GM13976 (cell line): ENCODE measurements at regions not wholly inside any gene's neighbourhood (a gene's known extent, or its start where the extent isn't known, plus 50 kb on each side); places are given as distances from the start of the nearest gene placed in this dataset.

ENCODE experiments used
- DNase-seq: peaks from one replicate; pipeline ENCODE4 v3.0.0; 2012; ENCODE audit warnings: low spot score
- in situ Hi-C: fragments of 300-500 bp; cut with MboI; formaldehyde crosslinking; loops from one replicate; pipeline ENCODE4 v1.12.0; 2022; ENCODE audit warnings: low sequenced_read_pairs, mixed read lengths, inconsistent platforms; ENCODE audit not compliant: unreplicated experiment
- TF ChIP-seq, protein P1 (sequence below): IDR thresholded peaks from 2 replicates; pipeline ENCODE4 v1.5.1; 2012; ENCODE audit warnings: borderline replicate concordance, mild to moderate bottlenecking; ENCODE audit not compliant: insufficient read depth; ENCODE audit errors: extremely low read depth, missing control alignments, control extremely low read depth

DNA sequence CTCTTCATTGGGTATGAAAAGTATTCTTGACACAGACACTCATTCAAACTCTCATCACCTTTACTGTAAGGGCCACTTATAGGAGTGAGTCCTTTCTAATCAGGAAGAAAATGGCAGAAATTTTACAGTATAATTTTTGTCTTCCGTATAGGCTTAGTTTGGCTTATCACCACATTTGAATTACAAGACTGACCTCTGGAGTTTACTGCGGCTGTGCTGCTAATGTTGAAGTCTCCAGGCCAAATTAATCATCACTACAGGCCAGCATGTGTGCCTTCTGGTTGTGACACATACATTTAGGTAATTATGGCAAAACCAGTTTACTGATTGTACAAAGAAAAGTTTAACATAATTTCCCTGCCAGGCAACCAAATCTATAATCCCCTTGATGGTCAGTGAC lies 753.6 kb upstream of the GCFC2 start:
- in situ Hi-C loops: no loop called here
- DNase-seq: no peak
- TF ChIP-seq, protein P1, sequence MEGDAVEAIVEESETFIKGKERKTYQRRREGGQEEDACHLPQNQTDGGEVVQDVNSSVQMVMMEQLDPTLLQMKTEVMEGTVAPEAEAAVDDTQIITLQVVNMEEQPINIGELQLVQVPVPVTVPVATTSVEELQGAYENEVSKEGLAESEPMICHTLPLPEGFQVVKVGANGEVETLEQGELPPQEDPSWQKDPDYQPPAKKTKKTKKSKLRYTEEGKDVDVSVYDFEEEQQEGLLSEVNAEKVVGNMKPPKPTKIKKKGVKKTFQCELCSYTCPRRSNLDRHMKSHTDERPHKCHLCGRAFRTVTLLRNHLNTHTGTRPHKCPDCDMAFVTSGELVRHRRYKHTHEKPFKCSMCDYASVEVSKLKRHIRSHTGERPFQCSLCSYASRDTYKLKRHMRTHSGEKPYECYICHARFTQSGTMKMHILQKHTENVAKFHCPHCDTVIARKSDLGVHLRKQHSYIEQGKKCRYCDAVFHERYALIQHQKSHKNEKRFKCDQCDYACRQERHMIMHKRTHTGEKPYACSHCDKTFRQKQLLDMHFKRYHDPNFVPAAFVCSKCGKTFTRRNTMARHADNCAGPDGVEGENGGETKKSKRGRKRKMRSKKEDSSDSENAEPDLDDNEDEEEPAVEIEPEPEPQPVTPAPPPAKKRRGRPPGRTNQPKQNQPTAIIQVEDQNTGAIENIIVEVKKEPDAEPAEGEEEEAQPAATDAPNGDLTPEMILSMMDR: no peak

DNA sequence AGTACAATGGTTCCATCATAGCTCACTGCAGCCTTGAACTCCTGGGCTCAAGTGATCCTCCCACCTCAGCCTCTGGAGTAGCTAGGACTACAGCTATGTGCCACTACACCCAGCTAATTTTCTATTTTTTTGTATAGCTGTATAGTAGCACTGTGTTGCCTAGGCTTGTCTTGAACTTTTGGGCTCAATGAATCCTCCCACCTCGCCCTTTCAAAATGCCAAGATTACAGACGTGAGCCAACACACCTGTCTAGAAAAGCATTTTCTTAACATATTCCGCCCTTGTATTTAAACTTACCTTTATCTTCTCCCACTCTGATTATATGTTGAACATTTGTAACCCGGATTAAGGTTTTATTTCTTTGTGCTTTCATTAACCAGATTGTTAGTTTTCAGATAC lies 750.7 kb upstream of the GCFC2 start:
- DNase-seq: no peak
- TF ChIP-seq, protein P1: no peak
- in situ Hi-C loops: no loop called here

DNA sequence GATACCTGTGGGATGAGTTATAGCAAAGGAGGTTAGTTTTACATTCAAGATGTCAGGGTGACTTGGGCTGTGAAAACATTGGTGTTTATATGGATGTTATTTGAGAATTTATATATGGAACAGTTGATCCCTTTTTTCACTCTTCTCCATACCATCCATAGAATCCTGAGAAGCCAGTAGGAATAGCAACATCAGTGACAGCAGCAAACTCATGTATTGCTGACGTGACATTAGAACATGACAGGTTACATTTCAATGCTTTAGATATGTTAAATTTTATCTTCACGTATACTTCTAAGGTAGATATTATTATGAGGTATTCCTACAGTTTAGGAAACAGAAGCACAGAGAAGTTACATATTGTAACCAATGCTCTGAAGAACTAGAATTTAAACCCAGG lies 745.2 kb upstream of the GCFC2 start:
- in situ Hi-C loops: no loop called here
- no peak for DNase-seq
- TF ChIP-seq, protein P1: no peak

DNA sequence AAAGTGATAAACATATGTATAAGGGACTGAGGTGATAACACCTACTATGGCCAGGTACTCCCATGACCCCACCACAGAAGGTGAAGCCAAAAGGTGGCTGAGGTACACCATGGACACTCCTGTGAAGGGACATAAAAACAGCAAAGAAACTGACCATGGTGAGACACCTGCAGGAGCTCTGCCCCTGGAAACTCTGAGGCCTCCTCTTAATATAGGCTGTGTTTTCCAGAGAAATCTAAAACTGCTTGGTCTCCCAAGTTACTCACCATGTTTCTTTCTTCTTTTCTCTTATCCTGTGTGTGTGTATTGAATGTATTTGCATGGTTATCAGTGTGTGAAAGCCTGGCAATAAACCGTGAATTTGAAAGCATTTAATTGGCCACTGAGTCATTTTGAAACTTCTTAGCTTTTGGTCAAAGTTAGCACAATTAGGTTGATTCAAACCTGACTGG lies 739.3 kb upstream of the GCFC2 start:
- no peak for DNase-seq
- TF ChIP-seq, protein P1: no peak
- in situ Hi-C loops: no loop called here

DNA sequence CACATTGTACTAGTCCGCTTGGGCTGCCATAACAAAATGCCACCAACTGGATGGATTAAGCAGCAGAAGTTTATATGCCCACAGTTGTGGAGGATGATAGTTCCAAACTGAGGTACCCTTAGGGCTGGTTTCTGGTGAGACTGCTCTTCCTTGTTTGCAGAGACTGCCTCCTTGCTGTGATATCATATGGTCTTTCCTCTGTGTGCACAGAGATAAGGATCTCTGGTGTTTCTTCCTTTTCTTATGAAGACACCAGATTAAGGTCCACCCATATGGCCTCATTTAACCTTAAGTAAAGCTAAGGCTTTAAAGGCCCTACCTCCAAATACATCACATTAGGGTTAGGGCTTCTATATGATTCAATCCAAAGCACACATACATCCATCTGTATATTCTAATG lies 738.2 kb upstream of the GCFC2 start:
- TF ChIP-seq, protein P1: no peak
- in situ Hi-C loops: no loop called here
- no peak for DNase-seq

DNA sequence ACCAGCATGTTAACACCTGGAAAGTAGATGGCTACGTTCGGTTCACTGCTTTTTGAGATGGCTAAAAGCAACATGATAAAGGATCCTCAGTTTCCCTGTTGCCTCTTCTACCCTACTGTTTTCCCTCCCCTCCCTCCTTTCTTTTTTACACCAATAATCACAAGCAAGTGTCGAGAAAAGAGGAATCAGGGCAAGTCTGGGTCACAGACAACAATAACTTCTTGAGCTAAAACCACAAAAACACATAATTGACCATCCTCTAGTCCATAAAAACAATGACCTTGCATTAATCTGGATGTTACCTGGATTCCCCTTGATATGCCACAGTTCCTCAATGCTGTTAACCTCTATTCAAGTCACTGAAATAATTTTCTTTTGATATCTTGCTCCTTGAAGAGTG lies 736.6 kb upstream of the GCFC2 start:
- in situ Hi-C loops: no loop called here
- DNase-seq: no peak
- TF ChIP-seq, protein P1: no peak

DNA sequence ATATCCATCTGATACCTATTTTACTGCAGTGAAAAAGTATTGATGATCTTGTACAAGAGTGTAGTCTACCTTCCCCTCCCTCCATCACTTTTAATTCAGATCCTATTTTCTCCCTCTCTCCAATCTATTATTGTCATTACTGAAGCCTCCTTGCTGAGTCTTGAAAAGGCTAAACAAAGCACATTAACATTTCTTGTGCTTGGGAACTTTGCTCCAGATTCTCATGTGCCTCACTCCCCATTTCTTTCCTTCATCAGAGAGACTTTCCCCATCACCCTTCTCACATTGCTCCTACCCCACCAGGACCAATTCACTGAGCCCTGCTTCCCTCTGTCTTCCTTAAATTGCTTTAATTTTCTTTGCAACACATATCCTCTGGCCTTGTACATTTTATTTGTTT lies 736.2 kb upstream of the GCFC2 start:
- in situ Hi-C loops: no loop called here
- TF ChIP-seq, protein P1: no peak
- DNase-seq: no peak
